ENCODE measurements at regions not wholly inside any gene's neighbourhood (a gene's known extent, or its start where the extent isn't known, plus 50 kb on each side); places are given as distances from the start of the nearest gene placed in this dataset.

DNA sequence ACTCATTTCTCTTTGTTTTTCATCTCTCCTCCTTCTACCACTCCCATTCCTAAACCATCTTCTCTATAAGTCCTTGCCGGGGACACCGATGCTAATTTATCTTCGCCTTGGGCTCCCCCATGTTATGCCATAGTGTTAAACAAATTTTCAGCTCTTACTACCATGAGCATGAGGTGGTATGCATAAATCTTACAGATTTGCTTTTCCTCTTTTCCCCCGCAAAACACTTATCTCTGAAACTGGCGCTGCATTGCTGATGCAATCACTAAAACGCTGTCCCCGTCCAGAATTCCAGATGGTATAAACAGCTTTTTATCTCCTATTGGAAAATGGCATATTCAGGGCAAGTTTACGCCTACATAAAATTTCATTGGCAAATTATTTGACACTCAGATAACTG, 673.6 kb upstream of the CDH8 start:
- no peak for TF ChIP-seq EZH2phosphoT487 (IDR thresholded peaks at IDR 0.05; ENCODE audit: low read length)
- TF ChIP-seq, protein P1, sequence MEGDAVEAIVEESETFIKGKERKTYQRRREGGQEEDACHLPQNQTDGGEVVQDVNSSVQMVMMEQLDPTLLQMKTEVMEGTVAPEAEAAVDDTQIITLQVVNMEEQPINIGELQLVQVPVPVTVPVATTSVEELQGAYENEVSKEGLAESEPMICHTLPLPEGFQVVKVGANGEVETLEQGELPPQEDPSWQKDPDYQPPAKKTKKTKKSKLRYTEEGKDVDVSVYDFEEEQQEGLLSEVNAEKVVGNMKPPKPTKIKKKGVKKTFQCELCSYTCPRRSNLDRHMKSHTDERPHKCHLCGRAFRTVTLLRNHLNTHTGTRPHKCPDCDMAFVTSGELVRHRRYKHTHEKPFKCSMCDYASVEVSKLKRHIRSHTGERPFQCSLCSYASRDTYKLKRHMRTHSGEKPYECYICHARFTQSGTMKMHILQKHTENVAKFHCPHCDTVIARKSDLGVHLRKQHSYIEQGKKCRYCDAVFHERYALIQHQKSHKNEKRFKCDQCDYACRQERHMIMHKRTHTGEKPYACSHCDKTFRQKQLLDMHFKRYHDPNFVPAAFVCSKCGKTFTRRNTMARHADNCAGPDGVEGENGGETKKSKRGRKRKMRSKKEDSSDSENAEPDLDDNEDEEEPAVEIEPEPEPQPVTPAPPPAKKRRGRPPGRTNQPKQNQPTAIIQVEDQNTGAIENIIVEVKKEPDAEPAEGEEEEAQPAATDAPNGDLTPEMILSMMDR (IDR thresholded peaks at IDR 0.05; ENCODE audit: low read length) = no peak
